ENCODE measurements at regions not wholly inside any gene's neighbourhood (a gene's known extent, or its start where the extent isn't known, plus 50 kb on each side); places are given as distances from the start of the nearest gene placed in this dataset.
A peak's percentile ranks its signal among the peaks of the same experiment; 100 is the strongest.

DNA sequence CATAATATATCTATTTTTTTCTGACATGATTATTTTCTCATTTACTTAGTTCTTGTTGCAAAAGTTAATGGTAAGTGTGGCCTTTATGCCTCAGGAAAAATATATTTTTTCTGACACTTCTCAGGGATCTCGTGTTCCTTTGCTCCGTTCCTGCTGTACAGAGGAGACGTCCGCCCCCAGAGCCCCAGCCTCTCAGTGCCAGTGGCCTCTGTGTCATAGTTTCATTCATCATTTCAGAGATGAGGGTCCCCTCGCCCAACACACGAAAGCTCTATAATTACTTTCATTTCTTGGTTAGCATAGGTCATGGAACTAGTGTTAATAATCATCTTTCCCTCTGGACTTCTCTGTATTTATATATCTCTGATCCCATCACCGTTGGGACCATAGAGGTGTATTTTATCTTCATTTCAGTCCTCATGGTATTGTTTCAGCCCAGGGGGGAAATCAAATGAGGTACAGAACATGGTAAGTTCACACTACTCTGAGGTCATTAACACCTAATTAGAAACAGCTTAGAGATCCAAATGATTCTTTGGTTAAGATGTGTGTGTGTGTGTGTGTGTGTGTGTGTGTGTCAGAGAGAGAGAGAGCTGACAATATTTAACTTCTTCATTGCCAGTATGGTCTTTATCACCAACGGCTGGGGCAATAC lies 631.1 kb upstream of the TENM3 start:
- TF ChIP-seq, protein P1, sequence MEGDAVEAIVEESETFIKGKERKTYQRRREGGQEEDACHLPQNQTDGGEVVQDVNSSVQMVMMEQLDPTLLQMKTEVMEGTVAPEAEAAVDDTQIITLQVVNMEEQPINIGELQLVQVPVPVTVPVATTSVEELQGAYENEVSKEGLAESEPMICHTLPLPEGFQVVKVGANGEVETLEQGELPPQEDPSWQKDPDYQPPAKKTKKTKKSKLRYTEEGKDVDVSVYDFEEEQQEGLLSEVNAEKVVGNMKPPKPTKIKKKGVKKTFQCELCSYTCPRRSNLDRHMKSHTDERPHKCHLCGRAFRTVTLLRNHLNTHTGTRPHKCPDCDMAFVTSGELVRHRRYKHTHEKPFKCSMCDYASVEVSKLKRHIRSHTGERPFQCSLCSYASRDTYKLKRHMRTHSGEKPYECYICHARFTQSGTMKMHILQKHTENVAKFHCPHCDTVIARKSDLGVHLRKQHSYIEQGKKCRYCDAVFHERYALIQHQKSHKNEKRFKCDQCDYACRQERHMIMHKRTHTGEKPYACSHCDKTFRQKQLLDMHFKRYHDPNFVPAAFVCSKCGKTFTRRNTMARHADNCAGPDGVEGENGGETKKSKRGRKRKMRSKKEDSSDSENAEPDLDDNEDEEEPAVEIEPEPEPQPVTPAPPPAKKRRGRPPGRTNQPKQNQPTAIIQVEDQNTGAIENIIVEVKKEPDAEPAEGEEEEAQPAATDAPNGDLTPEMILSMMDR (IDR thresholded peaks at IDR 0.05; ENCODE audit: low read depth, low read length, missing control alignments): no peak
- DNase-seq (ENCODE audit: low read depth): no peak
- H3K4me3 ChIP-seq (ENCODE audit: low read depth, low read length): no peak overlapping the region
- in situ Hi-C loops (cut with HindIII; ENCODE audit: low sequenced_read_pairs): no loop called here

DNA sequence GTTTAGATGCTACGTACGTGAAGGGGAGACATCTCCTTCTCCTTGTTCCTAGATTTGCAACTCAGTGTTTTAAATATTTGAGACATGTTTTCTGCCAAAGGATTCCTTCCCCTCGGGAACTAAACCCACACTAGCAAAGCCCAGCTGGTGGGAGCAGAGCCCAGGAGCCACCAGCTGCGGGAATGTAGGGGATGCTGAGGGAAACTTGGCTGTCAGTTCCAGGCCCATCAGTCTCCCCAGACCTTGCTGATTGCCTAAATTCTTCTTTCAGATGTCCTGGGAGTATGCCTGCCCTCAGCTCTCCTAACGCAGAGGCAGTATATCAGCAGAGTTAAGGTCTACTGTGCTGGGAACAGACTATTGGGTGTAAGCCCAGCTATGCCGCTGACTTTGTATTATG lies 630.0 kb upstream of the TENM3 start:
- H3K4me3 ChIP-seq (ENCODE audit: low read depth, low read length): no peak overlapping the region
- DNase-seq (ENCODE audit: low read depth): peak; percentile 1
- TF ChIP-seq, protein P1 (IDR thresholded peaks at IDR 0.05; ENCODE audit: low read depth, low read length, missing control alignments): no peak
- in situ Hi-C loops (cut with HindIII; ENCODE audit: low sequenced_read_pairs): no loop called here

DNA sequence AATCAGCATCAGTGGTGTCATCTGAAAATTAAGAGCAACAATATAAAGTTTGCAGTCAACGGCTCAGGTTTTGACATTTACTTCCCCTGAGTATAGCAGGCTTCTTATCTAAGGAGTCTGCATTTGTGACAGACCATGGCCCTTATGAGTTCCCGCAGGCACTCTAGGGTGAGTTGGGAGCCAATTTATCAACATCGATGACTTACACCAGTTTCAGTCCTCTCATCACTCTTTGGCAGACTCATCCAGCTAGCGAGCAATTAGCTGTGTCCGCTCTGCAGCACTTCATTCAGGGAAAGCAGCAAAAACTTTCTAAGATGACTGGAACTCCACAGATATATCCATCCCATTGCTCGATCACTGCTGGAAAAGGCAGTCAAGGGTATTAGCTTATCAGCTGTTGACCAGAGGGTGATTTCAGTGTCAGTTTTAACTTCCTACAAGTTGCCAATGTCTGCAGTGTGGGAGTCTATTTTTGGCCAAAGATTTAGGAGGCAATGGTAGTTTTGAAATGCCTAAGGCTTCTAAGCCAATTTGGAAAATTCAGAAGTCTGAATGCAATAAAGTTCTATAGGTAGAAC lies 625.1 kb upstream of the TENM3 start:
- DNase-seq (ENCODE audit: low read depth): no peak
- no peak overlapping the region for H3K4me3 ChIP-seq (ENCODE audit: low read depth, low read length)
- in situ Hi-C loops (cut with HindIII; ENCODE audit: low sequenced_read_pairs): no loop called here
- TF ChIP-seq, protein P1 (IDR thresholded peaks at IDR 0.05; ENCODE audit: low read depth, low read length, missing control alignments): no peak

DNA sequence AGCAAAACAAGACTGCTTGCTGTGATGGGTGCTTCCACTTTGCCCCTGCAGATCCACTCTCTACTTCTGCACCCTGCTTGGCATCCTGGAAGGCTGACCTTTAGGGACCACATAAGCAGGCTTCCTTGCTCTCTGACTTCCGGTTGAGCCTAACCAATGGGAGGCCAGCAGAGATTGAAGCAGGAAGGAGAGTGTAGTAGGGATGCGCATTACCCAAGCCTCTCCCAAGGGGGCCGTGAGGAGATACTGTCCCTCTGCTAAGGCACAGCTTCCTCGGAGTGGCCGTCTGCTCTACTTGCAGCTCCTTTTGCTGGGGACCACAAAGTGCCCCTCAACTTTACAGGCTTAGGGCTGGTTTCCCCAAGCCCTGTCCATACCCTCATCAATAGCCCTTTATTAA lies 624.3 kb upstream of the TENM3 start:
- TF ChIP-seq, protein P1 (IDR thresholded peaks at IDR 0.05; ENCODE audit: low read depth, low read length, missing control alignments): no peak
- DNase-seq (ENCODE audit: low read depth): no peak
- H3K4me3 ChIP-seq (ENCODE audit: low read depth, low read length): no peak overlapping the region
- in situ Hi-C loops (cut with HindIII; ENCODE audit: low sequenced_read_pairs): no loop called here

DNA sequence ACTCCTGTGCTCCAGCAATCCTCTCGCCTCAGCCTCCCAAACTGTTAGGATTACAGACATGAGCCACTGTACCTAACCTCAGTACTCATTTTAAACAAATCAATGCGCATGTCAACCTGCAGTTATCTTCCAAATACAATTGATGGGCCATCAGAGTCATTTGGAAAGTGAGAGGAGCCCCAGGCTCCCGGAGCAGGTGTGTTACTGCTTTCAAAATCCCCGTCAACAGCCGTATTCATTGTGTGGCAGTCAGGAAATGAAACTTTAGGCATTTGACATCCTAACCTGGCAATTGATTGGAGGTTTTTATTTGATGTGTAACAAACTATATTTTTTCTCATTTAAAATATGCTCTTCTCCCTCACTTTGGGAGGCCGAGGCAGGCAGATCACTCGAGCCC lies 623.6 kb upstream of the TENM3 start:
- in situ Hi-C loops (cut with HindIII; ENCODE audit: low sequenced_read_pairs): no loop called here
- no peak overlapping the region for H3K4me3 ChIP-seq (ENCODE audit: low read depth, low read length)
- DNase-seq (ENCODE audit: low read depth): no peak
- TF ChIP-seq, protein P1 (IDR thresholded peaks at IDR 0.05; ENCODE audit: low read depth, low read length, missing control alignments): no peak

DNA sequence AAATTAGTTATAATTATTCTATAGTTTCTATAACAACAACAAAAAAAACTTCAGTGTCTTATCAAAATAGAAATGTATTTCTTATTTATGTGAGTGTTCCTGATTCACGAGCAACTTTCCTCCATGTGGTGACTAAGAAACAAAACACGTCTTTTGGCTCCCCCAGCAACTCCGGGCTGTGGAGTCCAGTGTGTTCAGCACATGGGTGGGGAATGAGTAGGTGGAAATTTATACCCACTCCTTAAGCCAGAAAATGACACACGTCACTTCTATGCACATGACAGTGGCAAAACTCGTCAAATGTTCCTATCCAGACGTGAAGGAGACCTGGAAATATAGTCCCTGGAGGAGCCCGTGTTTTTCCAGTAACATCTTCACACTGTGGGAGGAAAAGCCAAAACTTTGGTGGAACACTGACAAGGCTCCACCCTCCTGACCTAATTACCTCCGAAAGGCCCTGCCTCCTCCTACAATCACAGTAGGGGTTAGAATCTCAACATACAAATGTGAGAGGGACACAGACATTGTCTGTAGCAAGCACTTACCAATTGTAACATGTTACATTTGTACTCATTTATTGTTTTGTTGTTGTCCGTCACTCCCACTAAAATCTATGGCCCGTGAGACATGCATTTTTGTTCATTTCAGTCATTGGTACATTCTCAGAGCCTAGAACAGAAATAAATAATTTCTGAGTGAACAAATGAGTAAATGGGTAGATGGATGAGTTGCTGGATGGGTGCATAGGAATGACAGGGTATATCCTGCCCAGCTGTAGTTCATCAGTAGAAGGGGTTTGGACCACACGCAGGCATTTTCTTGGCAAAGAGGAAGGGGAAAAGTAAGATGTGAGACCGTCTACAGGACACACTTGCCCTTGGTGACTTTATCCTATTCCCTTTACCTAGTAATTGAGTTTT lies 605.8 kb upstream of the TENM3 start:
- in situ Hi-C loops (cut with HindIII; ENCODE audit: low sequenced_read_pairs): no loop called here
- DNase-seq (ENCODE audit: low read depth): no peak
- TF ChIP-seq, protein P1 (IDR thresholded peaks at IDR 0.05; ENCODE audit: low read depth, low read length, missing control alignments): no peak
- no peak overlapping the region for H3K4me3 ChIP-seq (ENCODE audit: low read depth, low read length)

Measured in astrocyte of the cerebellum (primary cell).